CD14-positive monocyte (primary cell): ENCODE measurements at regions not wholly inside any gene's neighbourhood (a gene's known extent, or its start where the extent isn't known, plus 50 kb on each side); places are given as distances from the start of the nearest gene placed in this dataset.

Experiments
- DNase-seq, 3 donors: peaks; one replicate each; pipeline ENCODE4 v3.0.0-alpha.2; 2011 to 2022
- H2AFZ ChIP-seq: 2 replicates; pipeline ENCODE4 v1.6.0; 2012; ENCODE audit warnings: mild to moderate bottlenecking, low read depth, low read length, inconsistent platforms; ENCODE audit not compliant: insufficient read depth, poor library complexity, severe bottlenecking
- H3K27ac ChIP-seq, 2 donors: 1 replicate in 1 of 2; 2 replicates in 1 of 2; pipeline ENCODE4 v1.5.1; 2012 to 2013; ENCODE audit warnings: low read length in 2 of 2, control low read depth in 1 of 2, inconsistent platforms in 1 of 2, low read depth in 1 of 2, mild to moderate bottlenecking in 1 of 2
- H3K27me3 ChIP-seq, 2 donors: one replicate each; pipeline versions ENCODE4 v1.6.0 to v1.6.1; 2011 to 2013; ENCODE audit warnings: low read length in 2 of 2; ENCODE audit not compliant: control insufficient read depth in 2 of 2, insufficient read depth in 2 of 2
- H3K36me3 ChIP-seq, 2 donors: replicated peaks in 1 of 2; 1 replicate in 1 of 2; 2 replicates in 1 of 2; pipeline versions ENCODE4 v1.5.1 to v1.6.1; 2012 to 2013; ENCODE audit warnings: low read length in 2 of 2, control low read depth in 1 of 2, inconsistent platforms in 1 of 2, mild to moderate bottlenecking in 1 of 2; ENCODE audit not compliant: insufficient read depth in 2 of 2, control insufficient read depth in 1 of 2
- H3K4me1 ChIP-seq, 2 donors: 1 replicate in 1 of 2; 2 replicates in 1 of 2; pipeline versions ENCODE4 v1.5.1 to v1.6.1; 2012 to 2013; ENCODE audit warnings: low read length in 2 of 2, control low read depth in 1 of 2, inconsistent platforms in 1 of 2, mild to moderate bottlenecking in 1 of 2, moderate library complexity in 1 of 2; ENCODE audit not compliant: insufficient read depth in 2 of 2, control insufficient read depth in 1 of 2
- H3K4me2 ChIP-seq: replicated peaks from 2 replicates; pipeline ENCODE3; 2012; ENCODE audit warnings: low read length, moderate library complexity, mild to moderate bottlenecking; ENCODE audit not compliant: poor library complexity, severe bottlenecking; ENCODE audit errors: extremely low read depth
- H3K4me3 ChIP-seq, 3 experiments: fragments of 200-600 bp in 1 of 3; sonication (generic) in 1 of 3; replicated peaks in 1 of 3; 1 replicate in 2 of 3; 2 replicates in 1 of 3; pipeline ENCODE4 v1.5.1; 2011 to 2013; ENCODE audit warnings: low read length in 3 of 3, mild to moderate bottlenecking in 3 of 3, control low read depth in 2 of 3, low read depth in 2 of 3, inconsistent platforms in 1 of 3, moderate library complexity in 1 of 3
- H3K79me2 ChIP-seq: 2 replicates; pipeline ENCODE4 v1.6.0; 2012; ENCODE audit warnings: mild to moderate bottlenecking, control low read depth, inconsistent platforms, low read length, moderate library complexity; ENCODE audit not compliant: insufficient read depth
- H3K9ac ChIP-seq: 2 replicates; pipeline ENCODE4 v1.6.0; 2017; ENCODE audit warnings: low read length, mild to moderate bottlenecking; ENCODE audit not compliant: insufficient read depth, poor library complexity, severe bottlenecking
- H3K9me3 ChIP-seq, 2 donors: replicated peaks in 1 of 2; 1 replicate in 1 of 2; 2 replicates in 1 of 2; pipeline versions ENCODE4 v1.5.1 to v1.6.1; 2012 to 2013; ENCODE audit warnings: low read length in 2 of 2, control low read depth in 1 of 2; ENCODE audit not compliant: control insufficient read depth in 1 of 2, insufficient read depth in 1 of 2
- H4K20me1 ChIP-seq: 2 replicates; pipeline ENCODE4 v1.6.0; 2012; ENCODE audit warnings: mild to moderate bottlenecking, low read length, control low read depth, moderate library complexity; ENCODE audit not compliant: insufficient read depth
- H3K27ac Mint-ChIP-seq, 7 donors: one replicate each; pipeline ENCODE4 v1.8.0; 2020; ENCODE audit warnings: mild to moderate bottlenecking in 7 of 7, mixed read lengths in 7 of 7, moderate library complexity in 6 of 7, inconsistent platforms in 2 of 7
- H3K27me3 Mint-ChIP-seq, 3 donors: one replicate each; pipeline ENCODE4 v1.8.0; 2021 to 2022; ENCODE audit warnings: low read depth in 3 of 3, mild to moderate bottlenecking in 3 of 3, mixed read lengths in 3 of 3, moderate library complexity in 3 of 3, inconsistent platforms in 1 of 3
- H3K36me3 Mint-ChIP-seq, 2 donors: one replicate each; pipeline ENCODE4 v1.8.0; 2020; ENCODE audit warnings: mixed read lengths in 2 of 2, inconsistent platforms in 1 of 2, mild to moderate bottlenecking in 1 of 2
- H3K4me1 Mint-ChIP-seq: one replicate; pipeline ENCODE4 v1.8.0; 2020; ENCODE audit warnings: mild to moderate bottlenecking, mixed read lengths
- H3K4me3 Mint-ChIP-seq, 2 donors: one replicate each; pipeline ENCODE4 v1.8.0; 2020; ENCODE audit warnings: mild to moderate bottlenecking in 2 of 2, mixed read lengths in 2 of 2, moderate library complexity in 1 of 2
- H3K9me3 Mint-ChIP-seq, 7 donors: one replicate each; pipeline ENCODE4 v1.8.0; 2020 to 2022; ENCODE audit warnings: mixed read lengths in 7 of 7, mild to moderate bottlenecking in 6 of 7, moderate library complexity in 6 of 7, inconsistent platforms in 2 of 7
- CTCF ChIP-seq: fragments of 200-600 bp; IDR thresholded peaks from one replicate; pipeline ENCODE4 v1.8.0; 2022; ENCODE audit warnings: antibody characterized with exemption, mild to moderate bottlenecking
- WGBS: methylation state at CpG from one replicate; pipeline ENCODE4 v1.1.5; 2013; ENCODE audit warnings: missing lambda C conversion rate; ENCODE audit not compliant: insufficient coverage; 5-methylcytosine and 5-hydroxymethylcytosine counted together
- intact Hi-C, 2 donors: fragments of 100-400 bp; cut with micrococcal nuclease; formaldehyde crosslinking; loops; one replicate each; pipeline versions ENCODE4 v1.15.0 to v1.15.1; 2023

- Mint-ChIP-seq H3K4me1 (no peaks in the 10 kb centered on the region), H3K4me3 (no peak overlapping the region), H3K27ac (no peak overlapping the region), H3K27me3 (peaks cover 0 to 3% (median 2%) of the 10 kb centered on the region in 3 donors), H3K36me3 (no peaks in the 10 kb centered on the region), H3K9me3 (peaks cover 5 to 14% (median 10%) of the 10 kb centered on the region in 7 donors)
- Histone ChIP-seq H3K27ac (no peak overlapping the region), H2AFZ (no peak overlapping the region), H3K9ac (no peak overlapping the region), H3K4me1 (no peaks in the 10 kb centered on the region), H4K20me1 (no peaks in the 10 kb centered on the region), H3K27me3 (no peaks in the 10 kb centered on the region), H3K4me3 (no peak overlapping the region), H3K9me3 (no peaks in the 10 kb centered on the region), H3K4me2 (no peak overlapping the region), H3K36me3 (no peaks in the 10 kb centered on the region), H3K79me2 (no peaks in the 10 kb centered on the region)
- DNase-seq, result no peak
- intact Hi-C loops, result no loop called here
- no peak for TF ChIP-seq CTCF
These were observed 312.9 kb upstream of the RPS23 start for GRCh38 chr5:82591021-82591515.

DNA sequence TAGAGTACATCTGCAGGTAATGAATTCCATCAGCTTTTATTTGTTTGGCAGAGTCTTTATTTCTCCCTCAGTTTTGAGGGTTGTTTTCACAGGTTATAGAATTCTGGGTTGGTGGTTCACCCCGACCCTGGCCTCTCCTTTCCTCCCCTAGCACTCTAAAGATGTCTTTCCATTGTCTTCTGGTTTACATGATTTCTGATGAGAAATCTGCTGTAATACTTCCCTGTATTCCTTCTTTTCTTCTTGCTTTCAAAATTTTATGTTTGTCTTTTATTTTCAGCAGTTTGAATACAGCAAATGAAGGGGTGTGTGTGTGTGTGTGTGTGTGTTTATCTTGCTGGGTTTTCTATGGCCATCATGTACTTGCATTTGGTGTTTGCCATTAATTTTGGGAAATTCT lies 312.0 kb upstream of the RPS23 start:
- H2AFZ ChIP-seq, result no peak overlapping the region
- no peaks in the 10 kb centered on the region for H4K20me1 ChIP-seq
- Mint-ChIP-seq H3K9me3 (peaks cover 5 to 14% (median 10%) of the 10 kb centered on the region in 7 donors), H3K4me3 (no peak overlapping the region), H3K27me3 (peaks cover 0 to 3% (median 2%) of the 10 kb centered on the region in 3 donors), H3K4me1 (no peaks in the 10 kb centered on the region), H3K36me3 (no peaks in the 10 kb centered on the region), H3K27ac (no peak overlapping the region)
- H3K9ac ChIP-seq, result no peak overlapping the region
- no peak overlapping the region for H3K27ac ChIP-seq
- H3K4me1 ChIP-seq, result no peaks in the 10 kb centered on the region
- no peak overlapping the region for H3K4me2 ChIP-seq
- H3K9me3 ChIP-seq, result no peaks in the 10 kb centered on the region
- H3K27me3 ChIP-seq, result no peaks in the 10 kb centered on the region
- no peak overlapping the region for H3K4me3 ChIP-seq
- H3K36me3 ChIP-seq, result no peaks in the 10 kb centered on the region
- no CpG with 5 or more reads among the region's 1 CpG for WGBS
- TF ChIP-seq CTCF, result no peak
- no peaks in the 10 kb centered on the region for H3K79me2 ChIP-seq
- no peak for DNase-seq
- intact Hi-C loops, result no loop called here
